GM12872 (cell line): ENCODE measurements at regions not wholly inside any gene's neighbourhood (a gene's known extent, or its start where the extent isn't known, plus 50 kb on each side); places are given as distances from the start of the nearest gene placed in this dataset.

Experiments
- TF ChIP-seq, protein P1 (sequence below): IDR thresholded peaks from 3 replicates; pipeline ENCODE4 v1.5.1; 2011; ENCODE audit warnings: low read depth, mild to moderate bottlenecking, low read length, moderate library complexity; ENCODE audit not compliant: insufficient read depth

DNA sequence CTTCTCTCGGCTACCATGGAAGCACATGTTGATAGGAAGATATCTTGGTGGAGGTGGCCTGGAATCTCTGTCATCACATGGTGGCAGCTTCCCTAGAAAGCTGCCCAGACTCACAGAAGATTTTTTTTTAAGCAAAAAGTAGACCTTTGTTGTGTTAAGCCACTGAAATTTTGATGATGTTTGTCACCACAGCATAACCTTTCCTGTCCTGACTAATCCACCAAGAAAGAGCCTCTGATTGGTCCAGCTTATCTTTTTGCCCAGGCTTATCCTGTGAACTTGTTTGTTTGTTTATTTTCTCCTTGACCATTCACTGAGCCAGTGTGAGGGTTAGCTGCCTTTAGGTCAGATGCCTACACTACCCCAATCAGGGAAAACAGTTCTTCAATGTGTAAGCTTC is 96.5 kb upstream of the LHX1 start:
- TF ChIP-seq, protein P1, sequence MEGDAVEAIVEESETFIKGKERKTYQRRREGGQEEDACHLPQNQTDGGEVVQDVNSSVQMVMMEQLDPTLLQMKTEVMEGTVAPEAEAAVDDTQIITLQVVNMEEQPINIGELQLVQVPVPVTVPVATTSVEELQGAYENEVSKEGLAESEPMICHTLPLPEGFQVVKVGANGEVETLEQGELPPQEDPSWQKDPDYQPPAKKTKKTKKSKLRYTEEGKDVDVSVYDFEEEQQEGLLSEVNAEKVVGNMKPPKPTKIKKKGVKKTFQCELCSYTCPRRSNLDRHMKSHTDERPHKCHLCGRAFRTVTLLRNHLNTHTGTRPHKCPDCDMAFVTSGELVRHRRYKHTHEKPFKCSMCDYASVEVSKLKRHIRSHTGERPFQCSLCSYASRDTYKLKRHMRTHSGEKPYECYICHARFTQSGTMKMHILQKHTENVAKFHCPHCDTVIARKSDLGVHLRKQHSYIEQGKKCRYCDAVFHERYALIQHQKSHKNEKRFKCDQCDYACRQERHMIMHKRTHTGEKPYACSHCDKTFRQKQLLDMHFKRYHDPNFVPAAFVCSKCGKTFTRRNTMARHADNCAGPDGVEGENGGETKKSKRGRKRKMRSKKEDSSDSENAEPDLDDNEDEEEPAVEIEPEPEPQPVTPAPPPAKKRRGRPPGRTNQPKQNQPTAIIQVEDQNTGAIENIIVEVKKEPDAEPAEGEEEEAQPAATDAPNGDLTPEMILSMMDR: no peak

DNA sequence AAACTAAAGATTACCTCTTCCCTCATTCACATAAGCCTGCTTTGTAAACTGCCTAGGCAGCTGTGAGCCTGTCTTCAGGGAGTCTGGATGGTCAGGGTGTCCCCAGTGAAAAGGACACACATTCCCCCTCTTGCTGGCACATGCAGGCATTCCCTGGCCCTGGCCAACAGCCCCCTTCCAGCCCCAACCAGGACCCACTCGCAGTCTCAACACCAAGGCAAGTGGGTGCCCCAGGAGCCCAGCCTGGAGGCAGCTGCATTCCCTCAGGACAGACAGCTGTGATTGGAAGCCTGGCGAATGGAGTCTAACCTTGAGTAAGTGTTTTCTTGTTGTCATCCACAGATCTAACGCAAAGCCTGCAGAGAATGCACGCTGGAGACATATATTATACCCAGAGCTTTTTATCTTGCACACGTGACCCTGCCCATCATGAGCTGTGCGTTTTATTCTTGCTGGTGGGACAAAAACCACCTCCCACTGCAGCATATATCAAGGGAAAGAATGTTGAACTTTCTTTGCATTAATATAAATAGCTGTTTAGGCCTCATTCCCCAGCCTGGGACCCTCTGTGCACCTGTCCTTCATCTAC is 95.0 kb upstream of the LHX1 start:
- TF ChIP-seq, protein P1: no peak

DNA sequence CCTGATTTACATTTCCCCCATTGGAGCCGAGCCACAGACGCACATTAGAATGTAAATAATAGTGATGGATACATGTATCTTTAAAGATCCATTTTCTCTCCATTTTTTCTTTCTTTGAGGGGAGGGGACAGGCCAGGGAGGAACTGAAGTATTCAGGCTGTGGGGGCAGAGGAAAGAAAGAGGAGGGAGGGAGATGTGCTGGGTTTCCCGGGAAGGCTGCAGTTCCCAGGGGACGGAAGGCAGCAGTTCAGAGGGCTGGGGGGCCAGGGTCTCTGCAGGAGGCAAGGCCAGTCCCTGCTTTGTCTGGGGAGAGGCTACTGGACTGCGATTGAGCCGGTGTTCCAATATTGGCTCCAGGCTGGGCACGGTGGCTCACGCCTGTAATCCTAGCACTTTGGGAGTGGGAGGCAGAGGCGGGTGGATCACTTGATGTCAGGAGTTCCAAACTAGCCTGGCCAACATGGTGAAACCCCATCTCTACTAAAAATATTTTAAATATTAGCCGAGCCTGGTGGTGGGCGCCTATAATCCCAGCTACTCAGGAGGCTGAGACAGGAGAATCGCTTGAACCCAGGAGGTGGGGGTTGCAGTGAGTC is 94.2 kb upstream of the LHX1 start:
- TF ChIP-seq, protein P1: no peak

DNA sequence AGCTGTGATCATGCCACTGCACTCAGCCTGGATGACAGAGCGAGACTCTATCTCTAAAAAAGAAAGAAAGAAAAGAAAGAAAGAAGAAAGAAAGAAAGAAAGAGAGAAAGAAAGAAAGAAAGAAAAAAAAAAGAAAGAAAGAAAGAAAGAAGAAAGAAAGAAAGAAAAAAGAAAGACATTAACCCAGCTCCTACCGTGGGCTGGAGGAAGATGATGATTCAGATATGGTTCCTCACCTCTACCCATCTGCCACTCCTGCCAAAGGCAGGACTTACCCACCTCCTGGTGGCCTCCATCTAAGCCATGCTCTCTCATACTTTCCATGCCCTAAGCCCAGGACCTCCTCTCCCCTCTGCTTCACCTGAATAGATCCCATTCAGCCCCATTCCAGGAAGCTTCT is 93.3 kb upstream of the LHX1 start:
- TF ChIP-seq, protein P1: no peak

DNA sequence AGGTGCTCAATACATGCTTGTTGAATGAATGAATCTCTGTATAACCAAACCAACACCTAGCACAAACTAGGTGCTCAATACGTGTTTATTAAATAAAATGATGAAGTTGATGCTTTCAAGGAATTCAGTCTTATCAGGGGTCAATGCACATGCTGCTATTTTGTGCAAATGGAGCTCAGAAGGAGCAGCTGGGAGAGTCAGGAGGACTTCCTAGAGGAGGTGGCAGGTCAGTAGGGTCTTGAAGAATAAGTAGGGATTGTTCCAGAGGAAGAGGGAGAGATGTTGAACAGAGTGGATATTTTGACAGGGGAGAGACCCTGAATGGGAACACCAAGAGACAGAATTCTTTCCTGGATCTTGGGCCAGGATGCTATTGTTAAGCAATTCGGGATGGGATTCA is 92.7 kb upstream of the LHX1 start:
- TF ChIP-seq, protein P1: no peak

DNA sequence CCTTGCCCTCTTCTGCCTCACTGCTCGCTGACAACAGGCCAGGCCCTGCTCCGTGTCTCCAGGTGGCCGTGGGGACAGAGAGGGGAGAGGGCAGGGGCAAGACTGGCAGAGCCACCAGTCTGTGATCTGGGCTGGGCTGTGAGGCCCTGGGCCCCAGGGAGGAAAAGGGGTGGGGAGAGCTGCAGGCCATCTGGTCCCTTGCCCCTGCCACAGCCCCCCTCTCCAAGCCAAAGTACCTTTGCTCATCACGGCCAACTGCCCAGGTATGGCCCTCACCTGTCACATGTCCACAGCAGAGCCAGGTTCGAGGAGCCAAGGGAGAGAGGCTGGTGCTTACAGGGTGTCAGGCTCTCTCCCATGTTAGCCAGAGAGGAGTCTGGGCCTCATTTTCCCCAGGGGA is 91.4 kb upstream of the LHX1 start:
- TF ChIP-seq, protein P1: no peak

DNA sequence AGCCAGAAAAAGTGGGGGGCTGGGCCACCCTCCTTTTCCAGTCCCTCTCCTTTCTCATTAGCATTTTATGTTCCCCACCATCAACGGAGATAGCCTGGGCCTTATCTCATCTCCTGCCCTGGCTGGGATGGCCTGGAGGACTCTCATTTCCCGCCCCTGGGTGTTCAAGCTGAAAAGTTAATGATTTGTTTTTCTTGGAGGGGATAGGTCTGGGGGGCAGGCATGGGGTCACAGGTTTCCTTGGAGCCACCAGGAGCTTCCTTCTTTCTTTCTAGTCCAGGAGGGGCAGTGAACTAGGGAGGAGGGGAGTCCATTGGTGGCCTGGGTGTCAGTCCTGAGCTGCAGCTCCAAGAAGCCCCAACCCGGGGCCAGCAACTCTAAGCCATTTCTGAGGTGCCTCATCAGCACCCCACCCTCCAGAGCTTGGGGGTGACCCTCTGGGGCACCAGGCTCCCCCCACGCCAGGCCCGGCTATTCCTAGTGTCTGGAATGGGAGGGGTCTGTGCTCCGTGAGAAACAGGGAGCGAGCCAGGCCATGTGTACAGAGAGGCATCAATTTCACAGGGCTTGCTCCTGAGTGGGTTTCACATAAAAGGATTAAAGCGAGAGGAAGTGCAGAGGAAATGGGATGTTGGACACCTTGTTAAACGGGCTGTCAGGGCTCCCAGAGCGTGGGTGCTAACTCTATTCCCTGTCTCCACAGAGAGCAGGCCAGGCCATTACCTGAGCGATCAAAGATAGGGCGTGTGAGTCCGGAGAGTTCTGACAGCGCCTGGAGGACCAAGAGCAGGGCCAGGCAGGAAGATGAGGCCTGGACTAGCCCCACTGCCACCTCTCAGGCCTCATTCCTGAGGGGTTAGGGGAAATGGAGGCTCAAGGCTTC is 90.6 kb upstream of the LHX1 start:
- TF ChIP-seq, protein P1: no peak
